H1 (cell line): ENCODE measurements at regions not wholly inside any gene's neighbourhood (a gene's known extent, or its start where the extent isn't known, plus 50 kb on each side); places are given as distances from the start of the nearest gene placed in this dataset.

Experiments used
- TF ChIP-seq, protein P1 (sequence below): fragments of 300-600 bp; sonication (generic); IDR thresholded peaks from 2 replicates; pipeline ENCODE4 v1.7.1; 2012; ENCODE audit warnings: low read length, moderate library complexity, mild to moderate bottlenecking, inconsistent platforms; ENCODE audit not compliant: insufficient replicate concordance

DNA sequence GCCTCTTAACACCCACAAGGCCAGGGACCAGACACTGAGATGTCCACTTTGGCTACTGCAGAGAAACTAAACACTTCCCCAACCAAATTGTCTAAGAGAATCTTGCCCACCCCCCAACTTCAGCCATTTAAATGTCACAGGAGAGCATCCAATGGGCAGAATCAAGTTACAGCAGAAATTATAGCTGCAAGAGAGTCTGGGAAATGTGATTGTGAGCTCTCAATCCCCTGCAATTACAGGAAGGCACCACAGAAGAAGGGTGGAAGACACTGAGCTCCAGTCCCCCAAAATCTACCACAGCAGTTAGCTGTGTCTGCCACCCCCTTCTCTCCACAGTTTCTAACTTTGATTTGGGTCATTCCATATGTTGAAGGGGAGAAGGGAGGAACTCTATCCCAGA, 103.5 kb upstream of the ATL2 start (continued):
- TF ChIP-seq, protein P1, sequence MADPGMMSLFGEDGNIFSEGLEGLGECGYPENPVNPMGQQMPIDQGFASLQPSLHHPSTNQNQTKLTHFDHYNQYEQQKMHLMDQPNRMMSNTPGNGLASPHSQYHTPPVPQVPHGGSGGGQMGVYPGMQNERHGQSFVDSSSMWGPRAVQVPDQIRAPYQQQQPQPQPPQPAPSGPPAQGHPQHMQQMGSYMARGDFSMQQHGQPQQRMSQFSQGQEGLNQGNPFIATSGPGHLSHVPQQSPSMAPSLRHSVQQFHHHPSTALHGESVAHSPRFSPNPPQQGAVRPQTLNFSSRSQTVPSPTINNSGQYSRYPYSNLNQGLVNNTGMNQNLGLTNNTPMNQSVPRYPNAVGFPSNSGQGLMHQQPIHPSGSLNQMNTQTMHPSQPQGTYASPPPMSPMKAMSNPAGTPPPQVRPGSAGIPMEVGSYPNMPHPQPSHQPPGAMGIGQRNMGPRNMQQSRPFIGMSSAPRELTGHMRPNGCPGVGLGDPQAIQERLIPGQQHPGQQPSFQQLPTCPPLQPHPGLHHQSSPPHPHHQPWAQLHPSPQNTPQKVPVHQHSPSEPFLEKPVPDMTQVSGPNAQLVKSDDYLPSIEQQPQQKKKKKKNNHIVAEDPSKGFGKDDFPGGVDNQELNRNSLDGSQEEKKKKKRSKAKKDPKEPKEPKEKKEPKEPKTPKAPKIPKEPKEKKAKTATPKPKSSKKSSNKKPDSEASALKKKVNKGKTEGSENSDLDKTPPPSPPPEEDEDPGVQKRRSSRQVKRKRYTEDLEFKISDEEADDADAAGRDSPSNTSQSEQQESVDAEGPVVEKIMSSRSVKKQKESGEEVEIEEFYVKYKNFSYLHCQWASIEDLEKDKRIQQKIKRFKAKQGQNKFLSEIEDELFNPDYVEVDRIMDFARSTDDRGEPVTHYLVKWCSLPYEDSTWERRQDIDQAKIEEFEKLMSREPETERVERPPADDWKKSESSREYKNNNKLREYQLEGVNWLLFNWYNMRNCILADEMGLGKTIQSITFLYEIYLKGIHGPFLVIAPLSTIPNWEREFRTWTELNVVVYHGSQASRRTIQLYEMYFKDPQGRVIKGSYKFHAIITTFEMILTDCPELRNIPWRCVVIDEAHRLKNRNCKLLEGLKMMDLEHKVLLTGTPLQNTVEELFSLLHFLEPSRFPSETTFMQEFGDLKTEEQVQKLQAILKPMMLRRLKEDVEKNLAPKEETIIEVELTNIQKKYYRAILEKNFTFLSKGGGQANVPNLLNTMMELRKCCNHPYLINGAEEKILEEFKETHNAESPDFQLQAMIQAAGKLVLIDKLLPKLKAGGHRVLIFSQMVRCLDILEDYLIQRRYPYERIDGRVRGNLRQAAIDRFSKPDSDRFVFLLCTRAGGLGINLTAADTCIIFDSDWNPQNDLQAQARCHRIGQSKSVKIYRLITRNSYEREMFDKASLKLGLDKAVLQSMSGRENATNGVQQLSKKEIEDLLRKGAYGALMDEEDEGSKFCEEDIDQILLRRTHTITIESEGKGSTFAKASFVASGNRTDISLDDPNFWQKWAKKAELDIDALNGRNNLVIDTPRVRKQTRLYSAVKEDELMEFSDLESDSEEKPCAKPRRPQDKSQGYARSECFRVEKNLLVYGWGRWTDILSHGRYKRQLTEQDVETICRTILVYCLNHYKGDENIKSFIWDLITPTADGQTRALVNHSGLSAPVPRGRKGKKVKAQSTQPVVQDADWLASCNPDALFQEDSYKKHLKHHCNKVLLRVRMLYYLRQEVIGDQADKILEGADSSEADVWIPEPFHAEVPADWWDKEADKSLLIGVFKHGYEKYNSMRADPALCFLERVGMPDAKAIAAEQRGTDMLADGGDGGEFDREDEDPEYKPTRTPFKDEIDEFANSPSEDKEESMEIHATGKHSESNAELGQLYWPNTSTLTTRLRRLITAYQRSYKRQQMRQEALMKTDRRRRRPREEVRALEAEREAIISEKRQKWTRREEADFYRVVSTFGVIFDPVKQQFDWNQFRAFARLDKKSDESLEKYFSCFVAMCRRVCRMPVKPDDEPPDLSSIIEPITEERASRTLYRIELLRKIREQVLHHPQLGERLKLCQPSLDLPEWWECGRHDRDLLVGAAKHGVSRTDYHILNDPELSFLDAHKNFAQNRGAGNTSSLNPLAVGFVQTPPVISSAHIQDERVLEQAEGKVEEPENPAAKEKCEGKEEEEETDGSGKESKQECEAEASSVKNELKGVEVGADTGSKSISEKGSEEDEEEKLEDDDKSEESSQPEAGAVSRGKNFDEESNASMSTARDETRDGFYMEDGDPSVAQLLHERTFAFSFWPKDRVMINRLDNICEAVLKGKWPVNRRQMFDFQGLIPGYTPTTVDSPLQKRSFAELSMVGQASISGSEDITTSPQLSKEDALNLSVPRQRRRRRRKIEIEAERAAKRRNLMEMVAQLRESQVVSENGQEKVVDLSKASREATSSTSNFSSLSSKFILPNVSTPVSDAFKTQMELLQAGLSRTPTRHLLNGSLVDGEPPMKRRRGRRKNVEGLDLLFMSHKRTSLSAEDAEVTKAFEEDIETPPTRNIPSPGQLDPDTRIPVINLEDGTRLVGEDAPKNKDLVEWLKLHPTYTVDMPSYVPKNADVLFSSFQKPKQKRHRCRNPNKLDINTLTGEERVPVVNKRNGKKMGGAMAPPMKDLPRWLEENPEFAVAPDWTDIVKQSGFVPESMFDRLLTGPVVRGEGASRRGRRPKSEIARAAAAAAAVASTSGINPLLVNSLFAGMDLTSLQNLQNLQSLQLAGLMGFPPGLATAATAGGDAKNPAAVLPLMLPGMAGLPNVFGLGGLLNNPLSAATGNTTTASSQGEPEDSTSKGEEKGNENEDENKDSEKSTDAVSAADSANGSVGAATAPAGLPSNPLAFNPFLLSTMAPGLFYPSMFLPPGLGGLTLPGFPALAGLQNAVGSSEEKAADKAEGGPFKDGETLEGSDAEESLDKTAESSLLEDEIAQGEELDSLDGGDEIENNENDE: no peak
- TF ChIP-seq, all 59 proteins: peak for 0
